ENCODE measurements at regions not wholly inside any gene's neighbourhood (a gene's known extent, or its start where the extent isn't known, plus 50 kb on each side); places are given as distances from the start of the nearest gene placed in this dataset.

- in situ Hi-C loops (cut with HindIII; ENCODE audit: low sequenced_read_pairs), result no loop called here
- no peak for DNase-seq (ENCODE audit: low read depth)
- no peak for TF ChIP-seq CTCF (IDR thresholded peaks at IDR 0.05; ENCODE audit: low read depth, low read length, missing control alignments)
- no peak overlapping the region for H3K4me3 ChIP-seq (ENCODE audit: low read depth, low read length)
Observed at GRCh38 chr14:88989911-88990310, 165.5 kb downstream of the TTC8 start.

GRCh38 chr14:88990856-88991255 lies 166.4 kb downstream of the TTC8 start:
- H3K4me3 ChIP-seq (ENCODE audit: low read depth, low read length), result no peak overlapping the region
- in situ Hi-C loops (cut with HindIII; ENCODE audit: low sequenced_read_pairs), result no loop called here
- DNase-seq (ENCODE audit: low read depth), result no peak
- no peak for TF ChIP-seq CTCF (IDR thresholded peaks at IDR 0.05; ENCODE audit: low read depth, low read length, missing control alignments)

- in situ Hi-C loops (cut with HindIII; ENCODE audit: low sequenced_read_pairs), result no loop called here
- TF ChIP-seq CTCF (IDR thresholded peaks at IDR 0.05; ENCODE audit: low read depth, low read length, missing control alignments), result no peak
- DNase-seq (ENCODE audit: low read depth), result no peak
- no peak overlapping the region for H3K4me3 ChIP-seq (ENCODE audit: low read depth, low read length)
Observed at GRCh38 chr14:88992011-88992410, 167.6 kb downstream of the TTC8 start.

- TF ChIP-seq CTCF (IDR thresholded peaks at IDR 0.05; ENCODE audit: low read depth, low read length, missing control alignments), result no peak
- in situ Hi-C loops (cut with HindIII; ENCODE audit: low sequenced_read_pairs), result no loop called here
- no peak overlapping the region for H3K4me3 ChIP-seq (ENCODE audit: low read depth, low read length)
- DNase-seq (ENCODE audit: low read depth), result peak; percentile 13
Observed at GRCh38 chr14:88993946-88994345, 169.5 kb downstream of the TTC8 start.

GRCh38 chr14:88995437-88996198 lies 171.2 kb downstream of the TTC8 start:
- DNase-seq (ENCODE audit: low read depth), result peak; percentile 81
- TF ChIP-seq CTCF (IDR thresholded peaks at IDR 0.05; ENCODE audit: low read depth, low read length, missing control alignments), result no peak
- in situ Hi-C loops (cut with HindIII; ENCODE audit: low sequenced_read_pairs), result no loop called here
- no peak overlapping the region for H3K4me3 ChIP-seq (ENCODE audit: low read depth, low read length)

GRCh38 chr14:88998027-88998426 lies 173.6 kb downstream of the TTC8 start:
- no peak for DNase-seq (ENCODE audit: low read depth)
- in situ Hi-C loops (cut with HindIII; ENCODE audit: low sequenced_read_pairs), result no loop called here
- no peak for TF ChIP-seq CTCF (IDR thresholded peaks at IDR 0.05; ENCODE audit: low read depth, low read length, missing control alignments)

More at GRCh38 chr14:88998027-88998426, 173.6 kb downstream of the TTC8 start:
- no peak overlapping the region for H3K4me3 ChIP-seq (ENCODE audit: low read depth, low read length)
